ENCODE measurements at regions not wholly inside any gene's neighbourhood (a gene's known extent, or its start where the extent isn't known, plus 50 kb on each side); places are given as distances from the start of the nearest gene placed in this dataset.

DNA sequence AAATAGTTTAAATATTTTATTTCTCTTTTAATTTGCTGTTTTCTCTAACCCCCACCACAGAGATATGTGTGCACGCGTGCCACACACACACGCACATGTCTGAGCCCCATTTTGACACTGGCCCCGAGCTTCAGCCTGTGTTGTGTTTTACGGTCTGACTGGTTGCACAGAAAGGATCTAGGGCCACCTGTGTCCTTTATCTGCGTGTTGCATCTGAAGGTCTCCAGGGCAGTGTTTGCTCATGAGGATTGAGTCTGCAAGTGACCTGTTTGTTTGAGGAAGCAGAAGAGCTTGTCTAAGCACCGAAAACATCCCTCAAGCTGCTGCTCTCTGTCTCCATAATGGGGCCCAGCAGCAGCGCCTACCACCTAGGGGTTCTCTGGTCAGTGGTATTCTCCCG is 266.4 kb upstream of the LYZL1 start:
- WGBS: 75% methylated on average over 9 of the region's 9 CpGs
- DNase-seq (ENCODE audit: low spot score): no peak
- Histone ChIP-seq H3K27ac (ENCODE audit: low read depth in 1 of 2, low read length in 2 of 2) (no peak overlapping the region), H3K36me3 (ENCODE audit: control insufficient read depth in 4 of 4, insufficient read depth in 3 of 4, low read depth in 1 of 4, low read length in 3 of 4) (no peaks in the 10 kb centered on the region), H3K4me1 (ENCODE audit: control insufficient read depth in 4 of 4, insufficient read depth in 4 of 4, low read length in 3 of 4) (no peaks in the 10 kb centered on the region), H3K9ac (ENCODE audit: low read depth in 1 of 2, low read length in 2 of 2) (no peak overlapping the region), H3K27me3 (ENCODE audit: control insufficient read depth in 4 of 4, insufficient read depth in 4 of 4, low read length in 3 of 4) (no peaks in the 10 kb centered on the region), H3K9me3 (ENCODE audit: control insufficient read depth in 4 of 4, low read length in 3 of 4) (no peaks in the 10 kb centered on the region), H3K4me3 (ENCODE audit: low read depth in 1 of 3, low read length in 3 of 3) (no peak overlapping the region)
- TF ChIP-seq, protein P1, sequence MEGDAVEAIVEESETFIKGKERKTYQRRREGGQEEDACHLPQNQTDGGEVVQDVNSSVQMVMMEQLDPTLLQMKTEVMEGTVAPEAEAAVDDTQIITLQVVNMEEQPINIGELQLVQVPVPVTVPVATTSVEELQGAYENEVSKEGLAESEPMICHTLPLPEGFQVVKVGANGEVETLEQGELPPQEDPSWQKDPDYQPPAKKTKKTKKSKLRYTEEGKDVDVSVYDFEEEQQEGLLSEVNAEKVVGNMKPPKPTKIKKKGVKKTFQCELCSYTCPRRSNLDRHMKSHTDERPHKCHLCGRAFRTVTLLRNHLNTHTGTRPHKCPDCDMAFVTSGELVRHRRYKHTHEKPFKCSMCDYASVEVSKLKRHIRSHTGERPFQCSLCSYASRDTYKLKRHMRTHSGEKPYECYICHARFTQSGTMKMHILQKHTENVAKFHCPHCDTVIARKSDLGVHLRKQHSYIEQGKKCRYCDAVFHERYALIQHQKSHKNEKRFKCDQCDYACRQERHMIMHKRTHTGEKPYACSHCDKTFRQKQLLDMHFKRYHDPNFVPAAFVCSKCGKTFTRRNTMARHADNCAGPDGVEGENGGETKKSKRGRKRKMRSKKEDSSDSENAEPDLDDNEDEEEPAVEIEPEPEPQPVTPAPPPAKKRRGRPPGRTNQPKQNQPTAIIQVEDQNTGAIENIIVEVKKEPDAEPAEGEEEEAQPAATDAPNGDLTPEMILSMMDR (IDR thresholded peaks at IDR 0.05; ENCODE audit: low read depth, low read length, missing input control): no peak
- no peak for TF ChIP-seq RAD21 (IDR thresholded peaks at IDR 0.05)

DNA sequence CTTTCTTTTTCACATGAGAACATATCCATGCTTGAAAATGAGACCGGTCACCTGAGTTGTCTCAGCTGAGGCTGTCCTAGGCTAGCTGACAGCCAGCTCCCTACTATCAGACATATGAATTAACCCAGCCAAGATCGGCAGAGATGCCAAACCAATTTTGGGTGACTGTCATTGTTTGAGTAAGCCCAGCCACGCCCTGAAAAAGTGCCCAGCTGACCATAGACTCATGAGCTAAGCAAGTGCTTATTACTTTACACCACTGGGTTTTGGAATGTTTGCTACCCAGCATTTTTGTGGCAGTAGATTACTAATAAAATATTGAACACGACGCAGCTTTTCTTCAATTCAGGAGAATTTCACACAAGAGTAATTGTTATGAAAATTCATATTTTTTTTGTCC is 265.2 kb upstream of the LYZL1 start:
- H3K9me3 ChIP-seq (ENCODE audit: control insufficient read depth in 4 of 4, low read length in 3 of 4): no peaks in the 10 kb centered on the region
- DNase-seq (ENCODE audit: low spot score): no peak
- TF ChIP-seq JUND (IDR thresholded peaks at IDR 0.05) (no peak), FOXA2 (IDR thresholded peaks at IDR 0.05) (no peak), TAF1 (conservative IDR thresholded peaks at IDR 0.05) (no peak), HNF4G (IDR thresholded peaks at IDR 0.05) (no peak), RXRA (IDR thresholded peaks at IDR 0.05) (no peak)
- TF ChIP-seq, protein P2, sequence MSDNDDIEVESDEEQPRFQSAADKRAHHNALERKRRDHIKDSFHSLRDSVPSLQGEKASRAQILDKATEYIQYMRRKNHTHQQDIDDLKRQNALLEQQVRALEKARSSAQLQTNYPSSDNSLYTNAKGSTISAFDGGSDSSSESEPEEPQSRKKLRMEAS (IDR thresholded peaks at IDR 0.05): no peak
- TF ChIP-seq, protein P1 (IDR thresholded peaks at IDR 0.05; ENCODE audit: low read depth, low read length, missing input control): no peak
- TF ChIP-seq, protein P3, sequence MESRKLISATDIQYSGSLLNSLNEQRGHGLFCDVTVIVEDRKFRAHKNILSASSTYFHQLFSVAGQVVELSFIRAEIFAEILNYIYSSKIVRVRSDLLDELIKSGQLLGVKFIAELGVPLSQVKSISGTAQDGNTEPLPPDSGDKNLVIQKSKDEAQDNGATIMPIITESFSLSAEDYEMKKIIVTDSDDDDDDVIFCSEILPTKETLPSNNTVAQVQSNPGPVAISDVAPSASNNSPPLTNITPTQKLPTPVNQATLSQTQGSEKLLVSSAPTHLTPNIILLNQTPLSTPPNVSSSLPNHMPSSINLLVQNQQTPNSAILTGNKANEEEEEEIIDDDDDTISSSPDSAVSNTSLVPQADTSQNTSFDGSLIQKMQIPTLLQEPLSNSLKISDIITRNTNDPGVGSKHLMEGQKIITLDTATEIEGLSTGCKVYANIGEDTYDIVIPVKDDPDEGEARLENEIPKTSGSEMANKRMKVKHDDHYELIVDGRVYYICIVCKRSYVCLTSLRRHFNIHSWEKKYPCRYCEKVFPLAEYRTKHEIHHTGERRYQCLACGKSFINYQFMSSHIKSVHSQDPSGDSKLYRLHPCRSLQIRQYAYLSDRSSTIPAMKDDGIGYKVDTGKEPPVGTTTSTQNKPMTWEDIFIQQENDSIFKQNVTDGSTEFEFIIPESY (IDR thresholded peaks at IDR 0.05): no peak
- H3K27me3 ChIP-seq (ENCODE audit: control insufficient read depth in 4 of 4, insufficient read depth in 4 of 4, low read length in 3 of 4): no peaks in the 10 kb centered on the region
- no peak overlapping the region for H3K9ac ChIP-seq (ENCODE audit: low read depth in 1 of 2, low read length in 2 of 2)
- no peaks in the 10 kb centered on the region for H3K4me1 ChIP-seq (ENCODE audit: control insufficient read depth in 4 of 4, insufficient read depth in 4 of 4, low read length in 3 of 4)
- 85% methylated on average over 5 of the region's 5 CpGs for WGBS
- H3K27ac ChIP-seq (ENCODE audit: low read depth in 1 of 2, low read length in 2 of 2): no peak overlapping the region
- no peak overlapping the region for H3K4me3 ChIP-seq (ENCODE audit: low read depth in 1 of 3, low read length in 3 of 3)
- no peaks in the 10 kb centered on the region for H3K36me3 ChIP-seq (ENCODE audit: control insufficient read depth in 4 of 4, insufficient read depth in 3 of 4, low read depth in 1 of 4, low read length in 3 of 4)

DNA sequence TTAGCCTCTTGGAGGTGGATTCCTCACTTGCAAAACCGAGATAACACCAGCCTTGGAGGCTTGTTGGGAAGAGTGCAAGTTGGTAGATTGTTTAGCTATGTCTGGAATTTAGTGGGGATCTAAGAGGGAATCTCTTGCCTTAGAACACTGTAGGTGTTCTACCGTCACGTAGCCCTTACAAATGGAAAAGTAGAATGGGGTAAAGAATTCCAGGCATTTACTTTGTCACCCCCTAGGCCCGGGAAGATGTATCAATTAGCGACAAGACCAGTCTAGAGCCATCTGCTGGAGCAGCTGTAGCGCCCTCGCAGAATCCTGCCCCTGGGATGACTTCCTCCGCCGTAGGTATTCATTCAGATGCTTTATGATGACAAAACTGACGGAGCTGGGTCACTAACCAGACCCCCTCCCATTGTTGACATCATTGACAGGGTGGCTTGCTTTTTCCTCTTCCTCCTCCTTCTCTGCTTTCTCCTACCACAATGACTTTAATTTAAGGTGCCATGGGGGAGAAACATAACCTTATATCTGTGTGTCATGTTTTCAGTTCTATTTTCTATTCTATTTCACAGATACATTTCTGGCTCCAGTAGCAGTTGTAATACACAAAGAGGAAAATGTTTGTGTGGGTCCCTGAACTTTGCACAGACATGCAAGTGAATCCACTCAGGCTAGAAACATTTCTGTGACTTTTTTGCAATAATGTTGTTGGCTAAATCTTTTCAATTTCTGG is 262.6 kb upstream of the LYZL1 start:
- H3K27me3 ChIP-seq (ENCODE audit: control insufficient read depth in 4 of 4, insufficient read depth in 4 of 4, low read length in 3 of 4): no peaks in the 10 kb centered on the region
- H3K4me3 ChIP-seq (ENCODE audit: low read depth in 1 of 3, low read length in 3 of 3): no peak overlapping the region
- DNase-seq (ENCODE audit: low spot score): no peak
- TF ChIP-seq HNF4G (IDR thresholded peaks at IDR 0.05) (no peak), NR2F2 (IDR thresholded peaks at IDR 0.05) (no peak)
- H3K4me1 ChIP-seq (ENCODE audit: control insufficient read depth in 4 of 4, insufficient read depth in 4 of 4, low read length in 3 of 4): no peaks in the 10 kb centered on the region
- H3K36me3 ChIP-seq (ENCODE audit: control insufficient read depth in 4 of 4, insufficient read depth in 3 of 4, low read depth in 1 of 4, low read length in 3 of 4): no peaks in the 10 kb centered on the region
- H3K9me3 ChIP-seq (ENCODE audit: control insufficient read depth in 4 of 4, low read length in 3 of 4): no peaks in the 10 kb centered on the region
- 72% methylated on average over 10 of the region's 10 CpGs for WGBS
- no peak overlapping the region for H3K9ac ChIP-seq (ENCODE audit: low read depth in 1 of 2, low read length in 2 of 2)
- H3K27ac ChIP-seq (ENCODE audit: low read depth in 1 of 2, low read length in 2 of 2): no peak overlapping the region
